ENCODE measurements at regions not wholly inside any gene's neighbourhood (a gene's known extent, or its start where the extent isn't known, plus 50 kb on each side); places are given as distances from the start of the nearest gene placed in this dataset.
A peak's percentile ranks its signal among the peaks of the same experiment; 100 is the strongest.

DNA sequence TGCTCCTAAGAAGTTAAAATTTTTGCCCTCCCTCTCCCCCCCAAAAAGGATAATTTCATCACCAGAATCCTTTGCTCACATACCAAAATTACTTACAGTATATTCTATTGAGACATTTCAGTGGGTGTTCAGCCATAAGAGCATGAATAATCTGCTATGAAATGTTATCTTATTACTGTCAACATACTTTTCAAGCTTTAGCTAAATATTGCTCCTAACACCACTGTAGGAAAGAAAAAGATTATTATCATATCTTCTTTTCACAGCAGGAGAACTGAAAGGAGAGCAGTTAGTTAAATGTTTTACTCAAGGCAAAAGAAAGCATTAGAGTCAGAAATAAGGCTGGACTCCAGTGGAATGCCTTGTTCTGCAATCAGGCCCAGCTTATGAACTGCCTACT lies 231.0 kb upstream of the GYPA start:
- TF ChIP-seq POLR2AphosphoS5 (IDR thresholded peaks at IDR 0.05) (no peak), EP300 (IDR thresholded peaks at IDR 0.05) (no peak), POLR2A (IDR thresholded peaks at IDR 0.05) (no peak)
- TF ChIP-seq, protein P1, sequence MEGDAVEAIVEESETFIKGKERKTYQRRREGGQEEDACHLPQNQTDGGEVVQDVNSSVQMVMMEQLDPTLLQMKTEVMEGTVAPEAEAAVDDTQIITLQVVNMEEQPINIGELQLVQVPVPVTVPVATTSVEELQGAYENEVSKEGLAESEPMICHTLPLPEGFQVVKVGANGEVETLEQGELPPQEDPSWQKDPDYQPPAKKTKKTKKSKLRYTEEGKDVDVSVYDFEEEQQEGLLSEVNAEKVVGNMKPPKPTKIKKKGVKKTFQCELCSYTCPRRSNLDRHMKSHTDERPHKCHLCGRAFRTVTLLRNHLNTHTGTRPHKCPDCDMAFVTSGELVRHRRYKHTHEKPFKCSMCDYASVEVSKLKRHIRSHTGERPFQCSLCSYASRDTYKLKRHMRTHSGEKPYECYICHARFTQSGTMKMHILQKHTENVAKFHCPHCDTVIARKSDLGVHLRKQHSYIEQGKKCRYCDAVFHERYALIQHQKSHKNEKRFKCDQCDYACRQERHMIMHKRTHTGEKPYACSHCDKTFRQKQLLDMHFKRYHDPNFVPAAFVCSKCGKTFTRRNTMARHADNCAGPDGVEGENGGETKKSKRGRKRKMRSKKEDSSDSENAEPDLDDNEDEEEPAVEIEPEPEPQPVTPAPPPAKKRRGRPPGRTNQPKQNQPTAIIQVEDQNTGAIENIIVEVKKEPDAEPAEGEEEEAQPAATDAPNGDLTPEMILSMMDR (IDR thresholded peaks at IDR 0.05), result no peak
- peaks cover 0 to 10% (median 0%) of the 10 kb centered on the region in 4 donors for H3K4me1 ChIP-seq
- no peaks in the 10 kb centered on the region for H3K27me3 ChIP-seq
- H3K36me3 ChIP-seq, result no peaks in the 10 kb centered on the region
- H3K27ac ChIP-seq, result no peak overlapping the region
- no peak for DNase-seq
- intact Hi-C loops (cut with DNase I; ENCODE audit: low total_unique reads), result no loop called here
- no peak overlapping the region for H3K4me3 ChIP-seq
- H3K9me3 ChIP-seq, result no peaks in the 10 kb centered on the region

DNA sequence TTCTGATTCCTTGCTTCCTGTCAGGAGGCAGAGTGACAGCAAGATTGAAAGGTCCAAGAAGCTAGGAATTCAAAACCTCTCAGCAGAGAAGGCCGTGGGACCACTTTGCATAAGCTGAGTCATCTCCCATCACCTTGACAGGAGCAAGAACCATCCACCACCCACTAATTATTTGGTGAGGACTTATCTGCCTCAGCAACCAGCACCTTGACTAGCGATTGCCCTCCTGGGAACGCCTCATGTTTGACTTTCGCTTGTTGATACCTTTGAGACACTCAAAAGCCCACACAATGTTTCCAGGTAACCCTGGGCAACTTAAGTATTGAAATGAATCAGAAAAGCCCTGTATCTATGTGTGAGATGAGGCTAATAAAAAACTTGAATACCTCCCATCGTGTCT lies 233.5 kb upstream of the GYPA start:
- H3K9me3 ChIP-seq, result no peaks in the 10 kb centered on the region
- TF ChIP-seq POLR2A (IDR thresholded peaks at IDR 0.05), result no peak
- TF ChIP-seq POLR2AphosphoS5 (IDR thresholded peaks at IDR 0.05), result no peak
- TF ChIP-seq EP300 (IDR thresholded peaks at IDR 0.05), result no peak
- TF ChIP-seq, protein P1 (IDR thresholded peaks at IDR 0.05), result no peak
- DNase-seq, result peak in 1 of 2 donors; percentile 13
- 33 to 58% (median 50%) methylated on average over 5 of the region's 5 CpGs for WGBS, 5 donors
- intact Hi-C loops (cut with DNase I; ENCODE audit: low total_unique reads), result no loop called here
- H3K4me1 ChIP-seq, result peaks cover 0 to 16% (median 0%) of the 10 kb centered on the region in 4 donors
- no peak overlapping the region for H3K4me3 ChIP-seq
- H3K27me3 ChIP-seq, result no peaks in the 10 kb centered on the region
- H3K27ac ChIP-seq, result no peak overlapping the region
- no peaks in the 10 kb centered on the region for H3K36me3 ChIP-seq

DNA sequence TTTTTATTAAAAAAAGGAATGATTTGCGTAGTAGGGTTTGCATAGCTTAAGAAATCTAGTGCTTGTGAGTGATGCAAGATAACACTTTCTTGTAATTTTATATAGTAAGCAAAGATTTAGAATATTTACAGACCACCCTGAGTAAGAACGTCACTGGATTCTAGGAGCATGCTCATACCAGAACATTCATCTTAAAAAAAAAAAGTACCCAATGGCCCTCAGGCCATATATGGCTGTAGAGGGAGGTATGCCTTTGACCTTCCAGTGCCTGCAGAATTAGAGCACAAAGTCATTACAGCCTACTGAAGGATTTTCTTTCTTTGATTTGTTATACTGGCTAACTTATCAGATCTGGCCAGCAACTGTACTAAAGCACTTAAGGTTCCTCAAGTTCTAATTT lies 236.3 kb upstream of the GYPA start:
- peaks cover 0 to 16% (median 0%) of the 10 kb centered on the region in 4 donors for H3K4me1 ChIP-seq
- 41 to 60% (median 50%) methylated on average over 2 of the region's 2 CpGs for WGBS, 5 donors

DNA sequence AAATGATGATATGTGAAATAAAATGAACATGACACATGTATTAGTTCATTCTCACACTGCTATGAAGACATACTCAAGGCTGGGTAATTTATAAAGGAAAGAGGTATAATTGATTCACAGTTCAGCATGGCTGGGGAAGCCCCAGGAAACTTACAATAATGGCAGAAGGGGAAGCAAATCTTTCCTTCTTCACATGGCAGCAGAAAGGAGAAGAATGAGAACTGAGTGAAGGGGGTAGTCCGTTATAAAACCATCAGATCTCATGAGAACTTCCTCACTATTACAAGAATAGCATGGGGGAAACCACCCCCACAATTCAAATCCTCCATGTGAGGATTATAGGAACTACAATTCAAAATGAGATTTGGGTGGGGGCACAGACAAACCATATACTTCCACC lies 243.9 kb upstream of the GYPA start:
- intact Hi-C loops (cut with DNase I; ENCODE audit: low total_unique reads), result no loop called here
- Histone ChIP-seq H3K9me3 (peaks cover 0 to 39% (median 21%) of the 10 kb centered on the region in 4 donors), H3K27ac (no peak overlapping the region), H3K27me3 (no peaks in the 10 kb centered on the region), H3K36me3 (no peaks in the 10 kb centered on the region), H3K4me3 (no peak overlapping the region), H3K4me1 (no peaks in the 10 kb centered on the region)
- DNase-seq, result no peak
- WGBS, 5 donors, result 33 to 82% (median 73%) methylated on average over 1 of the region's 1 CpG
- TF ChIP-seq, protein P1 (IDR thresholded peaks at IDR 0.05), result no peak
- TF ChIP-seq POLR2AphosphoS5 (IDR thresholded peaks at IDR 0.05) (no peak), EP300 (IDR thresholded peaks at IDR 0.05) (no peak), POLR2A (IDR thresholded peaks at IDR 0.05) (no peak)

More for the DNA sequence above, 236.3 kb upstream of the GYPA start:
- TF ChIP-seq, protein P1 (IDR thresholded peaks at IDR 0.05), result no peak
- no peak for TF ChIP-seq POLR2AphosphoS5 (IDR thresholded peaks at IDR 0.05)
- Histone ChIP-seq H3K9me3 (no peaks in the 10 kb centered on the region), H3K27ac (no peak overlapping the region), H3K36me3 (no peaks in the 10 kb centered on the region), H3K4me3 (no peak overlapping the region), H3K27me3 (no peaks in the 10 kb centered on the region)
- peak in 1 of 2 donors; percentile 31 for DNase-seq
- intact Hi-C loops (cut with DNase I; ENCODE audit: low total_unique reads), result no loop called here
